ENCODE measurements at regions not wholly inside any gene's neighbourhood (a gene's known extent, or its start where the extent isn't known, plus 50 kb on each side); places are given as distances from the start of the nearest gene placed in this dataset.
A peak's percentile ranks its signal among the peaks of the same experiment; 100 is the strongest.

DNA sequence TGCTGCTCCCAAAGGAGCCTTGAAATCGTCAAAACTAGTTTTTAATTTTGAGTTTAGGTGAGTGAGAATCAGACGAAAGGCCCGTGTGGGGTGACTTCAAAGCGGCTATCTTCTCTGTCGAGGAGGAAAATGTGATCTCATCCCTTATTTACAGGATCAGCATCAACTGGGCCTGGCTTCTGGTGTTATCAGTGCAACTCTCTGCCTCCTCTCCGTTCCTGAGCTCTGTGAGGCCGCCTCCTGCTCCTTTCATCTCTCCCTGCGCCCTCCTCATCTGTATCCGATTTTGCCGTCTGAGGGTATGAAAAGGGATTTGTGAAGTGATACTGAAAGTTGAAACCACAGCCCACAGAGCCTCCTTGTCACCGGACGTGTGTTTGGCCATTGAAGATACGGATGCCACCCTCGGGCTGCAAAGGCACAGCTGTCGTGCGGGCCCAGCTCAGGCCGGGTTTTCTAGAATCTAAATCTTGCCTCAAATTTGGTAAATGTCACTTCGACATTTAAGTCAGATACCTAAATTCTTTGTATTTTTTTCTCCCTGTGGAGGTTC, 408.7 kb upstream of the ADARB2 start:
- DNase-seq: peak in 1 of 10 donors; percentile 53
- intact Hi-C loops (cut with DNase I): no loop called here

GRCh38 chr10:2145491-2145890, 408.2 kb upstream of the ADARB2 start:
- intact Hi-C loops (cut with DNase I): no loop called here

GRCh38 chr10:2144584-2144983, 407.3 kb upstream of the ADARB2 start:
- intact Hi-C loops (cut with DNase I): no loop called here
- DNase-seq: no peak

More at GRCh38 chr10:2145491-2145890, 408.2 kb upstream of the ADARB2 start:
- DNase-seq: no peak

DNA sequence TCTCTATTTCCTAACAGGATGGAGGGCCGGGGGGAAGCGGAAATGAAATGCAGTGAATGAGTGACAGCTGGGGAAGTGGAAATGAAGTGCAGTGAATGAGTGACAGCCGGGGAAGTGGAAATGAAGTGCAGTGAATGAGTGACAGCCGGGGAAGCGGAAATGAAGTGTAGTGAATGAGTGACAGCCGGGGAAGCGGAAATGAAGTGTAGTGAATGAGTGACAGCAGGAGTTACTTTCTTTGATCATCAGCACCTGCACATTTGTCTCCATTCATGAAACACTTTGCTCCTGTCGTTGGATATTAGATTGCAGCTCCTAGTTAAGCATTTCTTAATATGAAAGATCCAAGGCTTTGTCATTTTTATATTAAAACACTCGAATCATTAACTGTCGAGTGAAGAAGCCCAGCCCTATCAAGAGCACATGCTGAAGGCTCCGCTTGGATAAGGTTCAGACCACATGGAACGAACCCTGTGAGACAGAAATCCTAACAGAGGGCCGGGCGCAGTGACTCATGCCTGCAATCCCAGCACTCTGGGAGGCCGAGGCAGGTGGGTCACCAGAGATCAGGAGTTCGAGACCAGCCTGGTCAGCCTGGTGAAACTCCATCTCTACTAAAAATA, 406.0 kb upstream of the ADARB2 start:
- intact Hi-C loops (cut with DNase I): no loop called here
- DNase-seq: no peak

DNA sequence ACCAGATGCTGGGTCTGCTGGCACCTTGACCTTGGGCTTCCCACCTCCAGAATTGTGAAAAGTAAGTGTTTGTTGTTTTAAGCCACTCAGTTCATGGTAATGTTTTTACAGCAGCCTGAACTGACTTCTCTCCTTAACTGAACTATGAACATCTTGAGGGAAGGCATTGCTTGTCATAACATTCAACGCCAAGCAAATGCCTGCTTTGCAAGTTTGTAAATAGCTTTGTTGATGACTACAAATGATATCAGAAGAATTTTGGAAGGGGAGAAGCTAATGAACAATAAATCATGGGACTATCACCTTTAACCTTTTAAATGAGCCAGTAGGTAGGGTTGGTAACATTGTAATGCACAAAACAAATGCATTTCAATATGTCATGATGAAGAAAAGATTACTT, 402.4 kb upstream of the ADARB2 start:
- intact Hi-C loops (cut with DNase I): no loop called here
- no peak for DNase-seq

- intact Hi-C loops (cut with DNase I): no loop called here
- no peak for DNase-seq
Measured at GRCh38 chr10:2137549-2138174, 400.3 kb upstream of the ADARB2 start.

DNA sequence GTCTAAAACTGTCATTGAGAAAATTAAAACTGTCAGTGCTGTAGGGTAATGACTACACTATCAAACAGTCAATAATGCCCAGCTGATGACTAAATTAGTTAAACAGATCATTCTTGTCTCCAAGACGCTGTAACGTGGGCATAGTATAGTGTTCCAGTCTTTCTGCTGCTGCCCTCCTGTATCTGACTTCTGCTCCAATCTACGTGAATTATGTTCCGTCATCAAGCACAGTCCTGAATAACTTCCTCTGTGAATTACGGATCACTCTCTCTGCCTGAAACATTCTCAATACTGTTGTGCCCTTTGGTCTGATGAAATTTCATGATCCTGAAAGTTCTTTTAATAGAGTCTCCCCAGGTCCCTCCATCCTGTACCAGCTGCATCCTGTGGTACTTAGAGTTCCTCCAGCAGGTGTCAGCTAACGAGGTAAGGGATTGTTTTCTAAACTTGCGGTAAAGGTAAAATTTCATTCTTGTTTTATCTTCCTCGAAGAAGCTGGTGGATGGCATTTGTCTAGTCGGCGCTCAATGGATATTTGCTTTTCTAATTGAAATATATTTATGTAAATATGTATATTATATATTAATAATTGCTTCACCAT, 393.5 kb upstream of the ADARB2 start:
- DNase-seq: no peak
- intact Hi-C loops (cut with DNase I): no loop called here

DNA sequence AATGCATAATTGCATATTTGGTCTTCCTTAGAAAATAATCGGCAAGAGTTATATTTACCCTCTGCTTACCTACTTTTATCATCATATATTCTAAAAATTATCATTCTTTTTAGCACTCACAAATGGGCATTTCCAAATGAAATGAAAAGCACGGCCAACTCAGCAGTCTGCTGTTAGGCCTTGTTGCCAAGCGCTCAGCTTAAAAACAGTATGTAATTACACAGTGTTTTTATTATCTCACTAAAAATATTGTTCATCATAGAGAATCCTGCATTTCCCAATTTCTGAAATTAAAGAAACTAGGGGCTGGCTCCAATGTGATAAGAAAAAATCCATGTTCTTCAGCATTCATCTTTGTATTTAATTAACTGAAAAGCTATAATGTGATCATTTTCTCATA, 391.7 kb upstream of the ADARB2 start:
- no peak for DNase-seq
- intact Hi-C loops (cut with DNase I): no loop called here

GRCh38 chr10:2124135-2124534, 386.8 kb upstream of the ADARB2 start:
- DNase-seq: no peak
- intact Hi-C loops (cut with DNase I): no loop called here

- no peak for DNase-seq
- intact Hi-C loops (cut with DNase I): no loop called here
Measured at GRCh38 chr10:2122431-2123124, 385.3 kb upstream of the ADARB2 start.

DNA sequence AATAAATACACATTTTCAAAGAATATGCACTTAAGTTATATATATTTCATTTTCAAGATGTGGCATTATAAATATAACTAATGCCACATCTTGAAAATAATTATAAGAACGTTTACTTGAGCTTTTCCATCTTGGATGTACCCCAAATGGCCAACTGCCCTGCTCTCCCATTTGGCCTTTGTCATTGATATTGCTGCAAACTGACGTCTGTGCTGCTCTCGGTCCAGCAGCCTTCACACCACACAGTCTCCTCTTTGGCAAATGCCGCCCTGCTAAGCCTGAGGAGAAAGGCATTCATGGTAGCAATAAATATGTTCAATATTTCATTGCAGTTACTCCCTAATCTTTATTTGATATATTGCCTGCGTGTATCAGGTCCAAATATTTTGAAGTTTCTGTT, 384.6 kb upstream of the ADARB2 start:
- intact Hi-C loops (cut with DNase I): no loop called here
- no peak for DNase-seq

DNA sequence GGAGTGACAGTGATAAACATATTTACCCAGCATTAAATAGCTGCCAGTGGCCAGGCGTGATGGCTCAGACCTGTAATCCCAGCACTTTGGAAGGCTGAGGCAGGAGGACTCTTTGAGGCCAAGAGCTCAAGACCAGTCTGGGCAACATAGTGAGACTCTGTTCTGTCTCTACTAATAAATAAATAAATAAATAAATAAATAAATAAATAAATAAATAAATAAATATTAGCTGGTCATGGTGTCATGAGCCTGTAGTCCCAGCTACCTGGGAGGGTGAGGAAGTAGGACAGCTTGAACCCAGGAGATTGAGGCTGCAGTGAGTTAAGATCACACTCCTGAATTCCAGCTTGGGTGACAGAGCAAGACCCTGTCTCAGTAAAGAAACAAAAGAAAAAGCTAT, 384.0 kb upstream of the ADARB2 start:
- DNase-seq: no peak
- intact Hi-C loops (cut with DNase I): no loop called here

- intact Hi-C loops (cut with DNase I): no loop called here
- no peak for DNase-seq
Measured at GRCh38 chr10:2120746-2121145, 383.4 kb upstream of the ADARB2 start.

DNA sequence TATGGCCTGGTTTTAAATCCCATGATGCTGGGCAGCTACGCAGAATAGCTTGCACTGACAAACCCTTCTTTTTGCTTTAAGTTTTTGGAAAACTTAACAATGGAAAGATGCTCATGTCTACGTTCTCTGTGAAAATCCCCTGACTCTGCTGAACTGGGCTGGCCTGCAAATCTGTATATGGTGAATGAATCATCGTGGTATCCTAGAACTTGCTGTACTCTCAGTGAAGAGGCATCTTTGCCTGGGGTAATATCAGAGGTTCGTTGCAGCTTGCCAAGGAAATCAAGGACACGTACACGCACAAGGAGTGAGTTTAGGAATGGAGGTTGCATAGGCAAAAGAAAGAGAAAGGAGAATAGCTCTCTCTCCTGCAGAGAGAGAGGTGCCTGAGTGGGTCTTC, 382.0 kb upstream of the ADARB2 start:
- DNase-seq: no peak
- intact Hi-C loops (cut with DNase I): no loop called here

- intact Hi-C loops (cut with DNase I): no loop called here
- no peak for DNase-seq
Measured at GRCh38 chr10:2118201-2118600, 380.9 kb upstream of the ADARB2 start.

DNA sequence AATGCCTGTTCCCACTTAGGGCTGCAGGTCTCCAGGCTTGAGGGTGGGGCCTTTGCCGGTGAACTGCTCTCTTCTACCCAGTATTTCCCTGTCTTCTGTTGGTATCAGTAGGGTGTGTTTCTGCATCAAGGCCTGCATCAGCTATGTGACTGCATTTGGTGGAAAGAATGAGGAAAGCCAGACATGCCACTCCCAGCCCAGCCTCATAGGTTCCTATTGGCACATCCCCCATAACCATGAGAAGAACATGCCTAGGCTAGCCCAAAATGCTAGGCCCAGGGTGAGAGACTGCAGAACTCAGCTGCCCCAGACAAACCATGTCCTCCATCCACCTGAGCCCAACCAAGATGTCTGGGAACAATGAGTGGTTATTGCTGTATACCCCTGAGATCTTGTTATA, 380.3 kb upstream of the ADARB2 start:
- DNase-seq: no peak
- intact Hi-C loops (cut with DNase I): no loop called here

DNA sequence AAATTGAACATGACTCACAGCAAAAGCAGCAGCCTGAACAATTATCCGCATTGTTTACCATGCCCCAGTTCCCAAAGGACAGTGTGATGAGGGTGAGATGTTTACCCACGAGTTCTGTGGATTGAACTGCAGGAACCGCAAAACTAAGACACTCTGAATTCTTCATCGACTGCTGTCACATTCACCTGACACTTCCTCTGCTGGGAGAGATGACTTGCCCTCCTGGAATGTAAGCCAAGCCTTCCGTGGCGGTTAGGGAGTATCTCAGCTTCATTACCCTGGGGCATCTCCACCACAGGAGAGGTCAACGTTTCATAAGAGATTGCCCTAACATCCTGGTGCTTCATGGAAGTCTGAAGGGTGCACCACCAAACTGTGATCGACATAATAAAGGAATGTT, 374.6 kb upstream of the ADARB2 start:
- intact Hi-C loops (cut with DNase I): no loop called here
- DNase-seq: no peak

- DNase-seq: no peak
- intact Hi-C loops (cut with DNase I): no loop called here
Measured at GRCh38 chr10:2108496-2108895, 371.2 kb upstream of the ADARB2 start.

DNA sequence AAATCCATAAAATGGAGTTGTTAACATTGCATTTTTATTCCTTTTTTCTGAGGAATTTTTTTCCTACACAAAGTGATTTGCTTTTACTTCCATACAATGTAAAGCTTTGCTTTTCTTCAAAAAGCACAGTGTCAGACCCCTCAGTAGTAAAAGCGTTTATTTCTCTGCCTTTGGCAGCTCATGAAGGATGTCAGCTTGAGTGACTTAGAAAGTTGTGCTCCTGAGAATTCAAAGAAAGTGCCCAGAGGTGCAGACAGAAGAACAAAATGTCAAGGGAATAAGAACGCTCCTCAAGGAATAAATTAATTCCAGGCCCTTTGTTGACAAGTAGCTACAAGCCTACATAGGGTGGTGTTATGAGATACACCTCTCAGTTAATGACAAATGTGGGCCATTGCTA, 369.3 kb upstream of the ADARB2 start:
- intact Hi-C loops (cut with DNase I): no loop called here

GRCh38 chr10:2099321-2099720, 362.0 kb upstream of the ADARB2 start:
- intact Hi-C loops (cut with DNase I): no loop called here
- DNase-seq: no peak

More for the DNA sequence above, 369.3 kb upstream of the ADARB2 start:
- DNase-seq: no peak

GRCh38 chr10:2097937-2098336, 360.6 kb upstream of the ADARB2 start:
- DNase-seq: no peak
- intact Hi-C loops (cut with DNase I): no loop called here
